IMR-90 (cell line): ENCODE measurements at regions not wholly inside any gene's neighbourhood (a gene's known extent, or its start where the extent isn't known, plus 50 kb on each side); places are given as distances from the start of the nearest gene placed in this dataset.

Experiments
- ATAC-seq: fragments of 200-7000 bp; cut with Tn5 transposase; 2 replicates; pipeline ENCODE4 v1.9.1; 2020; ENCODE audit warnings: low read depth, mild to moderate bottlenecking, moderate library complexity
- BruUV-seq: library from RNA; stranded (reverse); fragments of 400-500 nt; replicated peaks from 2 replicates; lab custom pipeline; 2021; lab: Mats Ljungman, UMichigan
- CTCF ChIA-PET: fragments of 300-600 bp; formaldehyde crosslinking; extraction: SDS; loops from one replicate; lab custom pipeline; 2021; ENCODE audit warnings: antibody characterized with exemption; lab: Yijun Ruan, JAX
- POLR2A ChIA-PET: fragments of 300-600 bp; sonication (Branson Sonifier 250); formaldehyde crosslinking; loops from one replicate; lab custom pipeline; 2022; ENCODE audit warnings: antibody characterized with exemption; ENCODE audit not compliant: unreplicated experiment; lab: Charles Lee
- DNase-seq: peaks from one replicate; pipeline ENCODE4 v3.0.0; 2013
- H2AFZ ChIP-seq: replicated peaks from 2 replicates; pipeline ENCODE3; 2013; ENCODE audit warnings: low read length, mild to moderate bottlenecking; ENCODE audit not compliant: poor library complexity
- H2AK5ac ChIP-seq: 2 replicates; pipeline ENCODE4 v1.6.1; 2013; ENCODE audit warnings: low read depth, low read length, inconsistent platforms
- H2AK9ac ChIP-seq: replicated peaks from 2 replicates; pipeline ENCODE3; 2013; ENCODE audit warnings: mild to moderate bottlenecking, low read depth, low read length, moderate library complexity; ENCODE audit not compliant: poor library complexity
- H2BK120ac ChIP-seq: 2 replicates; pipeline ENCODE4 v1.6.1; 2013; ENCODE audit warnings: low read depth, low read length, inconsistent platforms
- H2BK15ac ChIP-seq: 3 replicates; pipeline ENCODE4 v1.6.1; 2013; ENCODE audit warnings: low read depth, low read length, inconsistent platforms
- H2BK20ac ChIP-seq: 2 replicates; pipeline ENCODE4 v1.6.1; 2013; ENCODE audit warnings: low read depth, mild to moderate bottlenecking, inconsistent platforms, low read length, moderate library complexity
- H2BK5ac ChIP-seq: 2 replicates; pipeline ENCODE4 v1.6.1; 2013; ENCODE audit warnings: mild to moderate bottlenecking, low read depth, low read length, inconsistent platforms; ENCODE audit not compliant: poor library complexity, severe bottlenecking
- H3K14ac ChIP-seq: replicated peaks from 2 replicates; pipeline ENCODE4 v1.6.1; 2013; ENCODE audit warnings: low read depth, low read length, inconsistent platforms
- H3K18ac ChIP-seq: 2 replicates; pipeline ENCODE4 v1.6.1; 2013; ENCODE audit warnings: low read depth, low read length, control low read depth
- H3K23ac ChIP-seq: 2 replicates; pipeline ENCODE4 v1.6.1; 2013; ENCODE audit warnings: low read depth, low read length, inconsistent platforms
- H3K27ac ChIP-seq: 2 replicates; pipeline ENCODE4 v1.5.1; 2013; ENCODE audit warnings: mild to moderate bottlenecking, control low read depth, low read length; ENCODE audit not compliant: insufficient read depth
- H3K27me3 ChIP-seq: 2 replicates; pipeline ENCODE4 v1.6.1; 2013; ENCODE audit warnings: low read length; ENCODE audit not compliant: control insufficient read depth, insufficient read depth
- H3K36me3 ChIP-seq: 2 replicates; pipeline ENCODE4 v1.6.1; 2013; ENCODE audit warnings: low read length, mixed read lengths; ENCODE audit not compliant: control insufficient read depth, insufficient read depth
- H3K4ac ChIP-seq: 2 replicates; pipeline ENCODE4 v1.6.1; 2013; ENCODE audit warnings: low read depth, low read length, inconsistent platforms
- H3K4me1 ChIP-seq: 2 replicates; pipeline ENCODE4 v1.6.1; 2013; ENCODE audit warnings: low read length, mixed read lengths; ENCODE audit not compliant: control insufficient read depth, insufficient read depth
- H3K4me2 ChIP-seq: 2 replicates; pipeline ENCODE4 v1.6.1; 2013; ENCODE audit warnings: low read depth, mild to moderate bottlenecking, control low read depth, low read length, moderate library complexity
- H3K4me3 ChIP-seq: 2 replicates; pipeline ENCODE4 v1.5.1; 2013; ENCODE audit warnings: low read depth, mild to moderate bottlenecking, control low read depth, low read length, moderate library complexity; ENCODE audit not compliant: insufficient read depth
- H3K56ac ChIP-seq: 2 replicates; pipeline ENCODE4 v1.6.1; 2013; ENCODE audit warnings: low read length, inconsistent platforms; ENCODE audit not compliant: insufficient read depth; ENCODE audit errors: extremely low read depth
- H3K79me1 ChIP-seq, 2 experiments: 2 replicates each; pipeline ENCODE4 v1.6.1; 2013; ENCODE audit warnings: low read length in 2 of 2, inconsistent platforms in 1 of 2, low read depth in 1 of 2
- H3K9ac ChIP-seq: 2 replicates; pipeline ENCODE4 v1.6.1; 2013; ENCODE audit warnings: low read depth, low read length, control low read depth
- H3K9me1 ChIP-seq: 2 replicates; pipeline ENCODE4 v1.6.1; 2013; ENCODE audit warnings: low read length, inconsistent platforms; ENCODE audit not compliant: insufficient read depth
- H3K9me3 ChIP-seq: 2 replicates; pipeline ENCODE4 v1.6.1; 2013; ENCODE audit warnings: low read length; ENCODE audit not compliant: control insufficient read depth, insufficient read depth
- H4K20me1 ChIP-seq: 2 replicates; pipeline ENCODE4 v1.6.1; 2013; ENCODE audit warnings: low read length, inconsistent platforms; ENCODE audit not compliant: insufficient read depth
- H4K5ac ChIP-seq: 2 replicates; pipeline ENCODE4 v1.6.1; 2013; ENCODE audit warnings: mild to moderate bottlenecking, low read depth, low read length, control low read depth
- H4K8ac ChIP-seq, 2 experiments: 2 replicates each; pipeline ENCODE4 v1.6.1; 2013; ENCODE audit warnings: low read depth in 2 of 2, low read length in 2 of 2, control low read depth in 1 of 2, inconsistent platforms in 1 of 2
- H4K91ac ChIP-seq: 2 replicates; pipeline ENCODE4 v1.6.1; 2013; ENCODE audit warnings: low read depth, low read length, inconsistent platforms; ENCODE audit not compliant: insufficient read depth
- BHLHE40 ChIP-seq: fragments of 150-350 bp; IDR thresholded peaks from 2 replicates; pipeline ENCODE4 v1.6.1; 2016; ENCODE audit warnings: mild to moderate bottlenecking, low read depth, low read length
- CEBPB ChIP-seq: IDR thresholded peaks from 2 replicates; pipeline ENCODE4 v1.6.1; 2012; ENCODE audit warnings: low read depth, low read length, improper control_type of control experiment
- CHD1 ChIP-seq: IDR thresholded peaks from 2 replicates; pipeline ENCODE4 v1.6.1; 2012; ENCODE audit warnings: low read depth, low read length, improper control_type of control experiment
- CTCF ChIP-seq: conservative IDR thresholded peaks from 2 replicates; pipeline ENCODE4 v1.5.1; 2012; ENCODE audit warnings: mild to moderate bottlenecking, low read depth, low read length, improper control_type of control experiment
- ELK1 ChIP-seq: fragments of 150-350 bp; IDR thresholded peaks from 2 replicates; pipeline ENCODE4 v1.6.1; 2016; ENCODE audit warnings: low read depth, mild to moderate bottlenecking, low read length, moderate library complexity, borderline replicate concordance
- FOS ChIP-seq: fragments of 150-350 bp; IDR thresholded peaks from 2 replicates; pipeline ENCODE4 v1.6.1; 2016; ENCODE audit warnings: low read depth, low read length
- MAZ ChIP-seq: IDR thresholded peaks from 2 replicates; pipeline ENCODE4 v1.6.1; 2012; ENCODE audit warnings: low read depth, mild to moderate bottlenecking, low read length, improper control_type of control experiment, moderate library complexity, borderline replicate concordance
- MXI1 ChIP-seq: IDR thresholded peaks from 2 replicates; pipeline ENCODE4 v1.6.1; 2012; ENCODE audit warnings: low read depth, mild to moderate bottlenecking, low read length, moderate library complexity, borderline replicate concordance
- NFE2L2 ChIP-seq: fragments of 150-350 bp; IDR thresholded peaks from 2 replicates; pipeline ENCODE4 v1.6.1; 2016; ENCODE audit warnings: low read depth, mild to moderate bottlenecking, low read length
- POLR2A ChIP-seq: IDR thresholded peaks from 2 replicates; pipeline ENCODE4 v1.6.1; 2012; ENCODE audit warnings: mild to moderate bottlenecking, low read depth, low read length
- RCOR1 ChIP-seq: IDR thresholded peaks from 2 replicates; pipeline ENCODE4 v1.6.1; 2012; ENCODE audit warnings: mild to moderate bottlenecking, low read length, improper control_type of control experiment; ENCODE audit not compliant: insufficient replicate concordance
- SMC3 ChIP-seq: fragments of 150-350 bp; IDR thresholded peaks from 2 replicates; pipeline ENCODE4 v1.6.1; 2016; ENCODE audit warnings: low read depth, mild to moderate bottlenecking, antibody characterized with exemption, low read length, moderate library complexity
- USF2 ChIP-seq: fragments of 150-350 bp; IDR thresholded peaks from 2 replicates; pipeline ENCODE4 v1.6.1; 2017; ENCODE audit warnings: mild to moderate bottlenecking, antibody characterized with exemption, low read length, low read depth
- WGBS, 2 experiments: methylation state at CpG; one replicate each; pipeline versions ENCODE4 v1.1.5 to v1.1.7; 2013; ENCODE audit warnings: missing lambda C conversion rate in 2 of 2; ENCODE audit not compliant: insufficient read length in 1 of 2; ENCODE audit errors: extremely low coverage in 2 of 2; 5-methylcytosine and 5-hydroxymethylcytosine counted together
- dilution Hi-C: fragments of 300-500 bp; cut with HindIII; formaldehyde crosslinking; loops from one replicate; pipeline ENCODE4 v1.14.3; 2018; ENCODE audit warnings: low sequenced_read_pairs; ENCODE audit not compliant: unreplicated experiment
- in situ Hi-C: fragments of 300-500 bp; cut with MboI; formaldehyde crosslinking; loops from 3 replicates; pipeline ENCODE4 v1.14.3; 2019; ENCODE audit warnings: low sequenced_read_pairs, inconsistent platforms, mixed read lengths
- intact Hi-C: fragments of 100-400 bp; cut with micrococcal nuclease; formaldehyde crosslinking; loops from 2 replicates; pipeline ENCODE4 v1.10.0; 2022

GRCh38 chr19:28489776-28490175, 723.2 kb downstream of the UQCRFS1 start:
- Histone ChIP-seq H2BK5ac (no peak overlapping the region), H4K91ac (no peak overlapping the region), H3K36me3 (no peaks in the 10 kb centered on the region), H3K27ac (no peak overlapping the region), H4K20me1 (no peaks in the 10 kb centered on the region), H3K56ac (no peak overlapping the region), H3K4me3 (no peak overlapping the region), H2BK20ac (no peak overlapping the region), H3K4me1 (no peaks in the 10 kb centered on the region), H2AK5ac (no peak overlapping the region), H3K27me3 (no peaks in the 10 kb centered on the region), H3K14ac (no peak overlapping the region), H3K4ac (no peak overlapping the region), H3K9me1 (no peaks in the 10 kb centered on the region), H2BK120ac (no peak overlapping the region), H2BK15ac (no peak overlapping the region), H3K18ac (no peak overlapping the region), H3K4me2 (no peak overlapping the region), H2AK9ac (no peak overlapping the region), H4K8ac (no peak overlapping the region), H3K23ac (no peak overlapping the region), H3K79me1 (no peaks in the 10 kb centered on the region), H2AFZ (no peak overlapping the region), H3K9ac (no peak overlapping the region), H3K9me3 (peaks cover 36% of the 10 kb centered on the region), H4K5ac (no peak overlapping the region)
- in situ Hi-C loops: no loop called here
- ChIA-PET POLR2A (no interaction called here), CTCF (no interaction called here)
- TF ChIP-seq BHLHE40 (no peak), CTCF (no peak), FOS (no peak), SMC3 (no peak), RCOR1 (no peak), CEBPB (no peak), MAZ (no peak), NFE2L2 (no peak), MXI1 (no peak), ELK1 (no peak), USF2 (no peak), CHD1 (no peak), POLR2A (no peak)
- ATAC-seq (no peak), DNase-seq (no peak)
- no CpG with 5 or more reads among the region's 13 CpGs for WGBS, 2 experiments
- intact Hi-C loops: no loop called here
- BruUV-seq: no TSS peak
- dilution Hi-C loops: no loop called here
